HepG2 (cell line): ENCODE measurements at regions not wholly inside any gene's neighbourhood (a gene's known extent, or its start where the extent isn't known, plus 50 kb on each side); places are given as distances from the start of the nearest gene placed in this dataset.

Source experiments
- DZIP1 ChIP-seq: sonication (generic); formaldehyde crosslinking; IDR thresholded peaks from 2 replicates; pipeline ENCODE4 v1.5.0; 2020; ENCODE audit warnings: mild to moderate bottlenecking, missing genetic modification reagents
- MNT ChIP-seq: fragments of 450-650 bp; IDR thresholded peaks from 2 replicates; pipeline ENCODE4 v1.6.1; 2016
- NFIB ChIP-seq: sonication (generic); formaldehyde crosslinking; IDR thresholded peaks from 2 replicates; pipeline ENCODE4 v1.9.0; 2021; ENCODE audit warnings: missing genetic modification reagents, mild to moderate bottlenecking, borderline replicate concordance
- PAF1 ChIP-seq: IDR thresholded peaks from 2 replicates; pipeline ENCODE4 v1.6.1; 2016; ENCODE audit warnings: missing genetic modification reagents, missing compliant biosample characterization
- POLR2AphosphoS5 ChIP-seq: IDR thresholded peaks from 2 replicates; pipeline ENCODE4 v1.6.1; 2012; ENCODE audit warnings: low read depth, low read length
- PRDM4 ChIP-seq: sonication (generic); formaldehyde crosslinking; IDR thresholded peaks from 2 replicates; pipeline ENCODE4 v1.9.0; 2021; ENCODE audit warnings: missing genetic modification reagents, borderline replicate concordance
- RAD21 ChIP-seq: fragments of 450-650 bp; formaldehyde crosslinking; IDR thresholded peaks from 2 replicates; pipeline ENCODE4 v1.5.0; 2020; ENCODE audit warnings: mild to moderate bottlenecking
- RCOR2 ChIP-seq: IDR thresholded peaks from 2 replicates; pipeline ENCODE4 v1.6.1; 2016; ENCODE audit warnings: missing biosample characterization, missing genetic modification reagents
- SAFB2 ChIP-seq: sonication (generic); formaldehyde crosslinking; IDR thresholded peaks from 2 replicates; pipeline ENCODE4 v1.5.1; 2020; ENCODE audit warnings: missing genetic modification reagents, low read depth, mild to moderate bottlenecking, borderline replicate concordance
- SALL2 ChIP-seq: sonication (generic); formaldehyde crosslinking; IDR thresholded peaks from 2 replicates; pipeline ENCODE4 v1.8.1; 2023; ENCODE audit warnings: mild to moderate bottlenecking, missing genetic modification reagents, inconsistent platforms
- SMARCE1 ChIP-seq: fragments of 450-650 bp; IDR thresholded peaks from 2 replicates; pipeline ENCODE4 v1.6.1; 2017; ENCODE audit warnings: borderline replicate concordance
- THAP11 ChIP-seq: IDR thresholded peaks from 2 replicates; pipeline ENCODE4 v1.6.1; 2016; ENCODE audit warnings: missing biosample characterization, missing genetic modification reagents
- YY1 ChIP-seq: IDR thresholded peaks from 2 replicates; pipeline ENCODE4 v1.6.1; 2011; ENCODE audit warnings: low read length, low read depth, moderate library complexity, mild to moderate bottlenecking; ENCODE audit not compliant: insufficient read depth, insufficient replicate concordance
- ZBTB21 ChIP-seq: sonication (generic); formaldehyde crosslinking; IDR thresholded peaks from 2 replicates; pipeline ENCODE4 v1.4.0; 2020; ENCODE audit warnings: missing genetic modification reagents
- ZMAT3 ChIP-seq: sonication (generic); formaldehyde crosslinking; conservative IDR thresholded peaks from 2 replicates; pipeline ENCODE4 v1.7.0; 2021; ENCODE audit warnings: missing genetic modification reagents
- ZNF224 ChIP-seq: sonication (generic); formaldehyde crosslinking; IDR thresholded peaks from 2 replicates; pipeline ENCODE4 v1.5.0; 2020; ENCODE audit warnings: mild to moderate bottlenecking, missing genetic modification reagents
- ZNF414 ChIP-seq: sonication (generic); formaldehyde crosslinking; IDR thresholded peaks from 2 replicates; pipeline ENCODE4 v1.5.0; 2020; ENCODE audit warnings: missing genetic modification reagents
- ZNF687 ChIP-seq: sonication (generic); formaldehyde crosslinking; IDR thresholded peaks from 2 replicates; pipeline ENCODE4 v1.5.1; 2020; ENCODE audit warnings: mild to moderate bottlenecking, missing genetic modification reagents, moderate library complexity
- ZNF761 ChIP-seq: sonication (generic); formaldehyde crosslinking; conservative IDR thresholded peaks from 2 replicates; pipeline ENCODE4 v1.4.0; 2020; ENCODE audit warnings: mild to moderate bottlenecking, missing genetic modification reagents

- TF ChIP-seq RAD21 (CRISPR knock-in tag) (0 out of 2 replicates have a peak, but pooled peaks have one; percentile 31), RCOR2 (CRISPR knock-in tag) (peak; percentile 91), ZMAT3 (CRISPR knock-in tag) (peak; percentile 64; the same call in 1 of the 2 replicates), THAP11 (CRISPR knock-in tag) (peak; percentile 73), ZNF687 (CRISPR knock-in tag) (no peak), DZIP1 (CRISPR knock-in tag) (no peak), ZNF224 (CRISPR knock-in tag) (no peak), ZNF414 (CRISPR knock-in tag) (no peak), MNT (no peak), SAFB2 (no peak), SALL2 (CRISPR knock-in tag) (no peak), PRDM4 (CRISPR knock-in tag) (no peak), YY1 (peak; percentile 38), NFIB (no peak), ZNF761 (peak; percentile 32; the same call in 1 of the 2 replicates), SMARCE1 (peak; percentile 77; the same call in 1 of the 2 replicates), POLR2AphosphoS5 (no peak), PAF1 (no peak), ZBTB21 (CRISPR knock-in tag) (no peak)
Measured at GRCh38 chr2:145822892-145823534, 1303.1 kb upstream of the ZEB2 start (continued).
